ENCODE measurements at regions not wholly inside any gene's neighbourhood (a gene's known extent, or its start where the extent isn't known, plus 50 kb on each side); places are given as distances from the start of the nearest gene placed in this dataset.
"Not testable (repeated sequence)": the region's sequence is repeated elsewhere in the genome, so short reads cannot be mapped to it uniquely, and the experiment has no call there.

GRCh38 chr10:84862551-84862950 lies 534.2 kb downstream of the CCSER2 start:
- no peak for DNase-seq

GRCh38 chr10:84863675-84864074 lies 535.3 kb downstream of the CCSER2 start:
- no peak for DNase-seq

- no peak for DNase-seq
Measured at GRCh38 chr10:84876116-84876999, 548.0 kb downstream of the CCSER2 start.

- no peak for DNase-seq
Measured at GRCh38 chr10:84879991-84880390, 551.6 kb downstream of the CCSER2 start.

- DNase-seq = not testable (repeated sequence)
Measured at GRCh38 chr10:84881696-84882095, 553.3 kb downstream of the CCSER2 start.

- no peak for DNase-seq
Measured at GRCh38 chr10:84890706-84891105, 562.3 kb downstream of the CCSER2 start.

- no peak for DNase-seq
Measured at GRCh38 chr10:84891631-84892030, 563.2 kb downstream of the CCSER2 start.

- DNase-seq = no peak
Measured at GRCh38 chr10:84895541-84895940, 567.2 kb downstream of the CCSER2 start.

GRCh38 chr10:84896909-84897308 lies 568.5 kb downstream of the CCSER2 start:
- no peak for DNase-seq

GRCh38 chr10:84899268-84899667 lies 570.9 kb downstream of the CCSER2 start:
- DNase-seq = no peak

- no peak for DNase-seq
Measured at GRCh38 chr10:84900141-84900540, 571.8 kb downstream of the CCSER2 start.

GRCh38 chr10:84901885-84902284 lies 573.5 kb downstream of the CCSER2 start:
- no peak for DNase-seq

- DNase-seq = no peak
Measured at GRCh38 chr10:84902553-84902952, 574.2 kb downstream of the CCSER2 start.

GRCh38 chr10:84903320-84903719 lies 574.9 kb downstream of the CCSER2 start:
- DNase-seq = no peak

GRCh38 chr10:84907461-84908009 lies 579.1 kb downstream of the CCSER2 start:
- no peak for DNase-seq

- no peak for DNase-seq
Measured at GRCh38 chr10:84908491-84908890, 580.1 kb downstream of the CCSER2 start.

- DNase-seq = no peak
Measured at GRCh38 chr10:84921701-84922100, 593.3 kb downstream of the CCSER2 start.

GRCh38 chr10:84924131-84924530 lies 595.7 kb downstream of the CCSER2 start:
- DNase-seq = no peak

- DNase-seq = no peak
Measured at GRCh38 chr10:84925495-84925894, 597.1 kb downstream of the CCSER2 start.

- no peak for DNase-seq
Measured at GRCh38 chr10:84933402-84933801, 605.0 kb downstream of the CCSER2 start.

- DNase-seq = no peak
Measured at GRCh38 chr10:84935772-84936171, 607.4 kb downstream of the CCSER2 start.

GRCh38 chr10:84938117-84938905 lies 609.9 kb downstream of the CCSER2 start:
- no peak for DNase-seq

GRCh38 chr10:84943541-84943940 lies 615.2 kb downstream of the CCSER2 start:
- DNase-seq = no peak

GRCh38 chr10:84944187-84944586 lies 615.8 kb downstream of the CCSER2 start:
- no peak for DNase-seq

All from activated CD4-positive, alpha-beta T cell treated with anti-CD3 and anti-CD28 coated beads, Interleukin-2, Interleukin-6, amounts not matched to agents 100 ng/mL and 50 ng/mL, durations not matched to agents 16 hours and 8 hours (primary cell).